Epithelial cell of esophagus (primary cell): ENCODE measurements at regions not wholly inside any gene's neighbourhood (a gene's known extent, or its start where the extent isn't known, plus 50 kb on each side); places are given as distances from the start of the nearest gene placed in this dataset.

Source experiments
- DNase-seq: peaks from one replicate; pipeline ENCODE4 v3.0.0; 2010; ENCODE audit warnings: low read depth
- H3K4me3 ChIP-seq: 2 replicates; pipeline ENCODE4 v1.5.1; 2011; ENCODE audit warnings: mild to moderate bottlenecking, low read length, control low read depth
- TF ChIP-seq, protein P1 (sequence below): IDR thresholded peaks from 2 replicates; pipeline ENCODE4 v1.5.1; 2011; ENCODE audit warnings: low read depth, mild to moderate bottlenecking, low read length, control low read depth, inconsistent platforms; ENCODE audit not compliant: insufficient read depth; ENCODE audit errors: missing control alignments

DNA sequence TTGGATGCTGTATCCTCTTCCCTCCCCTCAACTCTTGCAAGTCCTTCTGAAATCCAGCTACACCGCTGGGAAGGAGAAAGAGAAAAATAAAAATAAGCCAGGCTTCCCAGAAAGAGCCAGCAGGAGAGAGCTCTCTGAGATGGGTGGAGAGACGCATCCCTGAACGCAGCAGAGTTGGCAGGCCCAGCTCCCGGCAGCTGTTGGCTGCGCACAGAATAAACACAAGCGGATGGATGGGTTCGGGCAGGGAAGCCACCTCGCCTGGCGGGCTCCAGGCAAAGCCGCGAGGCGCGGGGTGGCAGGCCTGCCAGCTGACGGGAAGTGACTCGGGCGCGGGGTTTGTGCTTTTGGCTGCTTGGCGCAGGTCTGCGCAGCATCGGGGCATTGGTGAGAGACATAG is 537.7 kb downstream of the MIAT start:
- TF ChIP-seq, protein P1, sequence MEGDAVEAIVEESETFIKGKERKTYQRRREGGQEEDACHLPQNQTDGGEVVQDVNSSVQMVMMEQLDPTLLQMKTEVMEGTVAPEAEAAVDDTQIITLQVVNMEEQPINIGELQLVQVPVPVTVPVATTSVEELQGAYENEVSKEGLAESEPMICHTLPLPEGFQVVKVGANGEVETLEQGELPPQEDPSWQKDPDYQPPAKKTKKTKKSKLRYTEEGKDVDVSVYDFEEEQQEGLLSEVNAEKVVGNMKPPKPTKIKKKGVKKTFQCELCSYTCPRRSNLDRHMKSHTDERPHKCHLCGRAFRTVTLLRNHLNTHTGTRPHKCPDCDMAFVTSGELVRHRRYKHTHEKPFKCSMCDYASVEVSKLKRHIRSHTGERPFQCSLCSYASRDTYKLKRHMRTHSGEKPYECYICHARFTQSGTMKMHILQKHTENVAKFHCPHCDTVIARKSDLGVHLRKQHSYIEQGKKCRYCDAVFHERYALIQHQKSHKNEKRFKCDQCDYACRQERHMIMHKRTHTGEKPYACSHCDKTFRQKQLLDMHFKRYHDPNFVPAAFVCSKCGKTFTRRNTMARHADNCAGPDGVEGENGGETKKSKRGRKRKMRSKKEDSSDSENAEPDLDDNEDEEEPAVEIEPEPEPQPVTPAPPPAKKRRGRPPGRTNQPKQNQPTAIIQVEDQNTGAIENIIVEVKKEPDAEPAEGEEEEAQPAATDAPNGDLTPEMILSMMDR = no peak
- no peak overlapping the region for H3K4me3 ChIP-seq
- no peak for DNase-seq

DNA sequence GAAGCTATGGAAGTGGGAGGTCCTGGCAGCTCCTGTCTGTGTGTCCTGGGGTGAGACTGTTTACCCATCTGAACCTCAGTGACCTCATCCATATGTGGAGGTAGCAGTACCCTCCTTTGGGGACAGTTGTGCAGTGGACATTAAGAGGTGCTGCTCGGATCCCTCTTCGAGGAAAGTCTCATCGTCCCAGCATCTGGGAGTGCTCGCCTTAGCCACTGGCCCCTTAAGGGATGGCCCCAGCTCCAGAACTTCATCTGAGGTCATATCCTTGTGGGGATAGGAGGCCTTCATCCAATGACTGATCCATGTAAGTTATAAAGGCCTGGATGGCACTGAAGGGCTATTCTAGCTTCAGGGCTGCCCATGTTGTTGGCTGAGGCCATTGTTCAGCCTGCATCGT is 538.1 kb downstream of the MIAT start:
- no peak for DNase-seq
- TF ChIP-seq, protein P1 = no peak

DNA sequence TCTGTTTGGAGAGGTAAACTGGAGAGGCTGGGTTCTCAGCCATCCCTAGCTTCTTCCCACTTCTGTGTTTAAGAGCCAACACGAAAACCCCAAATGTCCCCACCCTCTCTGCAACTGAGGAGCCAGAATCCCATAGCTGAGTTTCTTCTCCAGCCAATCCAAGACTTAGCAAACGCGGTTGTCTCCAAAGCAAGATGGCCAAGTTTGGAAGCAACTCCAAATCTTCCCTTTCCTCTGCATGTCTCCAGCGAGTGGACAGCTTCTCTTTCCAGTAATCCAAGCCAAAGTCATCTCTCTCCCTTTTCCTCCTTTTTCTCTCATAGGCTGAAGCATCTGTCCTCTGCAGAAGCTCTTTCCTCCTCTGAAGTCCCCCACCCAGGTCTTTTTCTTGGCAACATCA is 539.2 kb downstream of the MIAT start:
- TF ChIP-seq, protein P1 = no peak
- no peak for DNase-seq
- no peak overlapping the region for H3K4me3 ChIP-seq

More for the DNA sequence above, 538.1 kb downstream of the MIAT start:
- no peak overlapping the region for H3K4me3 ChIP-seq

DNA sequence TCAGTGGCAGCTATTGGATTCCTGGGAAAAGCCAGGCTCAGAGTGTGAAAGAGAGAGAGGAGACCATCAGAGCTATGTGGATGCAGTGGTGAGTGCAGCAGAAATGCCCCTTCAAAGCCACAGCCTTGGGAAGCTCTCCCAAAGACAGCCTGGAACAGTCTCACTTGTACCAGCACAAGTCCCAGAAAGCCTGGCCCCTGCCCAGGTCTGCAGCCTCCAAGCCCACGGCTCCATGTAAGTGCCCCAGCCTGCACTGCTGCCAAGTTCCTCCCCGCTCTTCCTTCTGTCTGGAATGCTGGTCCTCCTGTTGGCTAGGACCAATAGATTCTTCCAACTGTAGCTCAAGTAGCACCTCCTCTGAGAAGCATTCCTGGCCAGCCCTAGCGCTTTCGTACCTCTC is 539.7 kb downstream of the MIAT start:
- no peak for DNase-seq

DNA sequence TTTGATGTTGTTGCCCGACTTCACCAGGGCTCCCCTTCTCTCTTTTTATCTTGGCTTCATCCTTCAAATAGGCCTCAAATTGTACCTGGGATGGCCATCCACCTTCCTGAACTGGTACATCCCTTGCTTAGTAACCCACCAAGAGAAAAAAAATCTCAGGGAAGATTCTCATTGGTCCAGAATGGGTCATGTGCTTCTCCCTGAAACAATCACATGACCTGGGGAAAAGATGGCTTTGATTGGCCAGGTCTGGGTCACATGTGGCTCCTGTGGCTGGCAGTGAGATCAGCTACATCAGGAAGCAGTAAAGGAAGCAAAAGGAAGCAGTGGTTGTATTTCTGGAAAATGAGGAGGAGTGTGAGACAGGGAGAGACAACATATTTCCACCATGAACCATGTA is 540.2 kb downstream of the MIAT start:
- DNase-seq = no peak
- TF ChIP-seq, protein P1 = no peak
- no peak overlapping the region for H3K4me3 ChIP-seq

More for the DNA sequence above, 539.7 kb downstream of the MIAT start:
- H3K4me3 ChIP-seq = no peak overlapping the region
- TF ChIP-seq, protein P1 = no peak

DNA sequence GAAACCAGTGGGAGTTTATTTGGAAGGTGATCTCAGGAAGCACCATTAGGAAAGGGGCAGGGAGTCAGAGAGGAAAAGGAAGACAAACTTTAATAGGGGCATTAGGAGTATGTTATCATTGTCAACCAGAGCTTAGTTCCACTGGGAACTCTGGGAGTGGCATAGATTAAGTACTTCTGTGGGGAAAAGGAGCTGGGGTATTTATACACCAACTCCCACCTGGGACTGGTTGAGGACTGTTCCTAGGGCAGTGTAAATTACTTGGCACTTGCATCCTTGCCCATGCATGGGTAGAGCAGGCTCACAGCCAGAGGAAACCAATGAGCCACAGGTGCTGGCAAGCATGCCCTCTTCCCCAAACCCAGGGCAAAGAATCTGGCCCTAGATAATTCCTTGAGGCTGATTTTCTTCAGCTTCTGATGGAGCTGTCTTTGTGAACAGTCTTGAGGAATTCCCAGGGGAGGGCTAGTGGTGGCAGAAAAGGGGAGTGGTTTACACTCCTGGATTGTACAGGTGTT is 541.2 kb downstream of the MIAT start:
- DNase-seq = no peak
- H3K4me3 ChIP-seq = no peak overlapping the region
- TF ChIP-seq, protein P1 = no peak

DNA sequence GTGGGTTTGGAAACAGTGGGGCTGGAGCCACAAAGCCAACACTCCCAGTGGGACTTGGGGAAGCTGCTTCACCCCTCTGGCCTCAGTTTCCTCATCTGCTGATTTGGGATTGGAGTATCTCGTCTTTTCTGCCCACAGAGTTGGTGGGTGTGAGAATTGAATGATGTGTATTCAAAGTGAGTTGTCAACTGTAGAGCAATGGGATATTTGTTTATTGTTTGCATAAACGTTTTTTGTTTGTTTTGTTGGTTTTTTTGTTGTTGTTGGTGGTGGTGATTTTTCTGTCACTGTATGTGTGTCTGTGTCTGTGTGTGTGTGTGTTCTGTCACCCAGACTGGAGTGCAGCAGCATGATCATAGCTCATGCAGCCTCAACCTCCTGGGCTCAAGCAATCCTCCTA is 542.0 kb downstream of the MIAT start:
- TF ChIP-seq, protein P1 = no peak
- H3K4me3 ChIP-seq = no peak overlapping the region
- DNase-seq = no peak
